NB4 (cell line): ENCODE measurements at regions not wholly inside any gene's neighbourhood (a gene's known extent, or its start where the extent isn't known, plus 50 kb on each side); places are given as distances from the start of the nearest gene placed in this dataset.

Source experiments
- DNase-seq: peaks from one replicate; pipeline ENCODE4 v3.0.0; 2010; ENCODE audit warnings: low read depth
- H3K4me3 ChIP-seq: one replicate; pipeline ENCODE4 v1.5.1; 2011; ENCODE audit warnings: mild to moderate bottlenecking, low read depth, low read length, moderate library complexity
- MYC ChIP-seq: IDR thresholded peaks from 2 replicates; pipeline ENCODE4 v1.6.1; 2011; ENCODE audit warnings: low read depth, low read length
- POLR2A ChIP-seq: IDR thresholded peaks from 2 replicates; pipeline ENCODE4 v1.6.1; 2011; ENCODE audit warnings: mild to moderate bottlenecking; ENCODE audit not compliant: insufficient read length; ENCODE audit errors: extremely low read depth
- TF ChIP-seq, protein P1 (sequence below): IDR thresholded peaks from 2 replicates; pipeline ENCODE4 v1.6.1; 2011; ENCODE audit warnings: low read depth, low read length
- TF ChIP-seq, protein P2 (sequence below): IDR thresholded peaks from one replicate; pipeline ENCODE4 v1.5.1; 2012; ENCODE audit warnings: low read depth, low read length

DNA sequence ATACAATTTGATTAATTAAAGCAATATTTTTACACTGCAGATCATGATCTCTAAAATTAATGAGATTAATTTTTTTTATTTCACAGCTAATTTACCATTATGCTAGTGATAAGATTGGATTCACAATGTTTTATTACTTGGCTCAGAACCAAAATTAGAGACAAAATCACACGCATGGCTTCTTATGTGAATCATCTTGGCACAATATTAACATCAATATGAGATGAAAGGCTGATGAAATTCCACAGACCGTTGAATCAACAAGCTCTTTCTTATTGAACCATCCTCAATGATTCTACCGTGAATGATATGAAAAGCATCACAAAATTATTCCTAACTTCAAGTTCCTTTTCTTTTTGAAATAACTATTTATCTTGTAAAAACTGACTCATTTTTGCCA, 544.9 kb downstream of the KCNT2 start:
- DNase-seq, result no peak
- H3K4me3 ChIP-seq, result no peak overlapping the region
- TF ChIP-seq, protein P1, sequence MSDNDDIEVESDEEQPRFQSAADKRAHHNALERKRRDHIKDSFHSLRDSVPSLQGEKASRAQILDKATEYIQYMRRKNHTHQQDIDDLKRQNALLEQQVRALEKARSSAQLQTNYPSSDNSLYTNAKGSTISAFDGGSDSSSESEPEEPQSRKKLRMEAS, result no peak
- TF ChIP-seq, protein P2, sequence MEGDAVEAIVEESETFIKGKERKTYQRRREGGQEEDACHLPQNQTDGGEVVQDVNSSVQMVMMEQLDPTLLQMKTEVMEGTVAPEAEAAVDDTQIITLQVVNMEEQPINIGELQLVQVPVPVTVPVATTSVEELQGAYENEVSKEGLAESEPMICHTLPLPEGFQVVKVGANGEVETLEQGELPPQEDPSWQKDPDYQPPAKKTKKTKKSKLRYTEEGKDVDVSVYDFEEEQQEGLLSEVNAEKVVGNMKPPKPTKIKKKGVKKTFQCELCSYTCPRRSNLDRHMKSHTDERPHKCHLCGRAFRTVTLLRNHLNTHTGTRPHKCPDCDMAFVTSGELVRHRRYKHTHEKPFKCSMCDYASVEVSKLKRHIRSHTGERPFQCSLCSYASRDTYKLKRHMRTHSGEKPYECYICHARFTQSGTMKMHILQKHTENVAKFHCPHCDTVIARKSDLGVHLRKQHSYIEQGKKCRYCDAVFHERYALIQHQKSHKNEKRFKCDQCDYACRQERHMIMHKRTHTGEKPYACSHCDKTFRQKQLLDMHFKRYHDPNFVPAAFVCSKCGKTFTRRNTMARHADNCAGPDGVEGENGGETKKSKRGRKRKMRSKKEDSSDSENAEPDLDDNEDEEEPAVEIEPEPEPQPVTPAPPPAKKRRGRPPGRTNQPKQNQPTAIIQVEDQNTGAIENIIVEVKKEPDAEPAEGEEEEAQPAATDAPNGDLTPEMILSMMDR, result no peak
- TF ChIP-seq POLR2A (no peak), MYC (no peak)

DNA sequence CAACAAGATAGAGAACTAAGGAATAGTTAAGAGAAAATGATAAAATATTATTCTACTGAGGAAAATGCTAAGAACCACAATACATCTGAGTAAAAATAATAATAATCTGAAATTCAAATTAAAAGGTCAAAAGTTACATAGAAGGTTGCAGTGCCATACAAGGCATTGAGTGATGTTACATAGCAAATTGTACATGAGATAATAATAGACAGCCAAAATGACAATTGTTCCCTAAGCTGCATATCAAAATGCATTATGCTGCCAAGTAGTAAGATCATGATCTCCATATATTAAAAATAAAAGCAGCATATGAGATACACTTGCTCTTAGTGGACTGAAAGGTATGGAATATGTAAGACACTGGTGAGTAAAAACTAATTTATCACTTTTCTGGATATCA, 547.7 kb downstream of the KCNT2 start:
- no peak for DNase-seq
- H3K4me3 ChIP-seq, result no peak overlapping the region
- TF ChIP-seq, protein P1, result no peak
- TF ChIP-seq POLR2A, result no peak

DNA sequence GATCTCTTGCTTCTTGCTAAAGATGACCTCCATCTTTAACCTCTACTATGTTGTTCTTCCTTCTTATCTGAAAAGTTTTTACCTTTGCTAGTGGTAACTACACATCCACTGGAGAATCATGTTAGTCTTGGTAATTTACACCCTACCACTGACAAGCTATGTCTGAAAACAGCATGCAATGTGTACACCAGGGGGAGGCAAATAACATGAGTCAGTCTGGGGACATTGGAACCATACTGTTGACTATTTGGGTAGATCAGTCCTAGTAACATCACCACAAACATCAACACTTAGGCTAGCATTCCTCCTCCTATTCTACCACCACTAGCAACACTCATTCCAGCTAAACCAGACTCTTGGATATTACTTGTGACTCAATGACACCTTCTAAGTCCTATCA, 549.0 kb downstream of the KCNT2 start:
- TF ChIP-seq POLR2A (no peak), MYC (no peak)
- TF ChIP-seq, protein P1, result no peak
- TF ChIP-seq, protein P2, result no peak
- no peak for DNase-seq
- no peak overlapping the region for H3K4me3 ChIP-seq

DNA sequence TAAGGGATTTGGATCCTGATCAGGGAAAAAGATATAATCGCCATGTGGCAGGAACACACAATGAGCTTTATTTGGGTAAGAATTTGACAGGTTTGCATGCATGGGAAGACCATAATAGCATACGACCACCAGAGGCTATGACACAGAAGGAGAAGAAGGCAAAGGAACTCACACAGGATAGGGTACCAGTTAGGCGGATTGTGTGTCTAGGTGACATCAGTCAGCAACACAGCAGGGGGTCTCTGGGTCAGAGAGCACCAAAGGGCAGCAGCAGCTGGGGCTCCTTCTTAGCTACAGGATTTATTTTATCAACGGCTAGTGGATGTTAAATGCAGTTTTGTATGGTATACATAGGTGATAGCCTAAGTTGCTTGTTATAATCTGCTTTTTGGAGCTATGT, 551.3 kb downstream of the KCNT2 start:
- DNase-seq, result no peak
- TF ChIP-seq MYC (no peak), POLR2A (no peak)
- TF ChIP-seq, protein P2, result no peak
- TF ChIP-seq, protein P1, result no peak
- no peak overlapping the region for H3K4me3 ChIP-seq

DNA sequence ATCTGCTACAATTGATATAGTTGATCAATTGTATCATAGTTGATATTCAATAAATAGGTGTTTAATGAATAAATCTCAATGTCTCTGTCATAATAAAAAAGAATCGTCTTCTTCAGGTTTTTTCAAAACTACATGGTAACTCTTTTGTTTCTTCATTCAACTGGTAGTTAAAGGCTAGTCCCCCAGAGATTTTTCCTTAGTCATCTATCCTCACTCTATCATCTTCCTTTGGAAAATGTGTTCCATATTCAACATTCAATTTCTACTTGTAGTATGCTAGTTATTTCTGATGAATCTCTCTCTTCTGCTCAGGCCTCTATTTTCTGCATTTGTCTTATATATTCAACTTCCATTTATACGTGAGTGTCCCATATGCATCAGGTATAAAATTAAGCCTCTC, 558.8 kb downstream of the KCNT2 start:
- TF ChIP-seq MYC, result no peak
- TF ChIP-seq, protein P2, result no peak
- no peak for TF ChIP-seq POLR2A
- DNase-seq, result no peak
- no peak overlapping the region for H3K4me3 ChIP-seq

DNA sequence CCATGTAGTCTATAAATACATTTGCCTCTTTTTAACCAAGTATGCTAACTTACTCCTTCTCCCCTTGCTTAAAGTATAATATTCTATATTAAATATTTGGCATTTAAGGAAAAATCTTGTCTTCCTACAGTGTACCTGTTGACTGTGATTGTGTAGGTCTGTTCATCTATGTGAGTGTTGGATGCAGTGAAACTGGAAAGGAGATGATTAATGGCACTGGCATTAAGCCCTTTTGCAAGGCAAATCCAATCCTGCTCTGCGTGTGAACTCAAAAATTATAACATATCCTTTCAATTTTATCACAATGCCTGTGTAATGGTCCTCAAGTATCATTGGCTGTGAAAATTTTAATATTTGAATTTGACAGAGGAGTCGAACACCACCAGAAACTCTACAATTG, 565.0 kb downstream of the KCNT2 start:
- TF ChIP-seq, protein P1, result no peak
- TF ChIP-seq, protein P2, result no peak
- TF ChIP-seq POLR2A, result no peak
- no peak for TF ChIP-seq MYC
- no peak overlapping the region for H3K4me3 ChIP-seq
- DNase-seq, result no peak
